CD4-positive, CD25-positive, alpha-beta regulatory T cell (primary cell): ENCODE measurements at regions not wholly inside any gene's neighbourhood (a gene's known extent, or its start where the extent isn't known, plus 50 kb on each side); places are given as distances from the start of the nearest gene placed in this dataset.

Source experiments
- ATAC-seq, 2 donors: fragments of 150-1000 bp; cut with Tn5 transposase; one replicate each; pipeline ENCODE4 v1.10.0; 2021; ENCODE audit warnings: low read depth in 2 of 2, moderate number of reproducible peaks in 2 of 2, moderate library complexity in 1 of 2
- DNase-seq, 3 donors: peaks; one replicate each; pipeline versions ENCODE4 v3.0.0 to v3.0.0-alpha.2; 2012 to 2022; ENCODE audit warnings: mixed read lengths in 1 of 3
- H3K27ac ChIP-seq: one replicate; pipeline ENCODE4 v1.7.0; 2013; ENCODE audit warnings: mild to moderate bottlenecking, low read length; ENCODE audit not compliant: insufficient read depth, poor library complexity, severe bottlenecking
- H3K27me3 ChIP-seq: one replicate; pipeline ENCODE4 v1.7.0; 2013; ENCODE audit warnings: low read length; ENCODE audit not compliant: control insufficient read depth, insufficient read depth
- H3K36me3 ChIP-seq: one replicate; pipeline ENCODE4 v1.7.0; 2013; ENCODE audit warnings: mild to moderate bottlenecking, low read length, moderate library complexity; ENCODE audit not compliant: control insufficient read depth, insufficient read depth
- H3K4me1 ChIP-seq: 2 replicates; pipeline ENCODE4 v1.7.0; 2013; ENCODE audit warnings: mild to moderate bottlenecking, low read length; ENCODE audit not compliant: insufficient read depth, control insufficient read depth, poor library complexity, severe bottlenecking
- H3K4me3 ChIP-seq: one replicate; pipeline ENCODE4 v1.7.0; 2013; ENCODE audit warnings: low read depth, mild to moderate bottlenecking, low read length, moderate library complexity
- H3K9me3 ChIP-seq, 2 experiments: 1 replicate in 1 of 2; 2 replicates in 1 of 2; pipeline ENCODE4 v1.7.0; 2013; ENCODE audit warnings: low read length in 2 of 2, mild to moderate bottlenecking in 1 of 2, moderate library complexity in 1 of 2; ENCODE audit not compliant: control insufficient read depth in 2 of 2
- H3K27ac Mint-ChIP-seq, 3 donors: one replicate each; pipeline ENCODE4 v1.8.0; 2020 to 2022; ENCODE audit warnings: mild to moderate bottlenecking in 3 of 3, mixed read lengths in 3 of 3, moderate library complexity in 2 of 3
- H3K27me3 Mint-ChIP-seq: one replicate; pipeline ENCODE4 v1.8.0; 2022; ENCODE audit warnings: mild to moderate bottlenecking, mixed read lengths
- H3K36me3 Mint-ChIP-seq: one replicate; pipeline ENCODE4 v1.8.0; 2020; ENCODE audit warnings: mixed read lengths
- H3K4me1 Mint-ChIP-seq, 4 donors: one replicate each; pipeline ENCODE4 v1.8.0; 2020 to 2022; ENCODE audit warnings: mixed read lengths in 4 of 4, mild to moderate bottlenecking in 1 of 4
- H3K4me3 Mint-ChIP-seq, 4 donors: one replicate each; pipeline ENCODE4 v1.8.0; 2020 to 2022; ENCODE audit warnings: mild to moderate bottlenecking in 4 of 4, mixed read lengths in 4 of 4, moderate library complexity in 3 of 4
- H3K9me3 Mint-ChIP-seq, 7 donors: one replicate each; pipeline ENCODE4 v1.8.0; 2020 to 2022; ENCODE audit warnings: mixed read lengths in 7 of 7, mild to moderate bottlenecking in 3 of 7, moderate library complexity in 2 of 7

DNA sequence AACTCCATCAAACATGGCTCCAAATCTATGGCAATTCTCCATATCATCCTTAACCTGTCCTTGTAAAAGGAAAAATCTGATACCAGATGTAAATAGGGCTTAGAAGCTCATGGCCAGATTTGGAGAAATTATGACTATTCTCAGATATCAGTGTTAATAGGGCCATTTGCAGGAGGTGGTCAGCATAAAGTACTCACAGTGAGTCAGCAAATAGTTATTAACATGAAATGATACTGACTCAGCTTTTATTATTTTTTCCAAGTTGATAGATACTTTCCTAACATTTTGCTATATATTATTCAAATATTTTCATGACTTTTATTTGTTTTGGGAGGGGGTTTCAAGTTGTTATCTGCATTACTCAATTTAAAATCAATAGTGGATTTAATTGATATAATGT is 255.8 kb downstream of the MFSD1 start:
- no peaks in the 10 kb centered on the region for H3K9me3 ChIP-seq
- Mint-ChIP-seq H3K27me3 (no peaks in the 10 kb centered on the region), H3K4me1 (no peaks in the 10 kb centered on the region), H3K36me3 (no peaks in the 10 kb centered on the region), H3K4me3 (no peak overlapping the region), H3K9me3 (peaks cover 0 to 7% (median 4%) of the 10 kb centered on the region in 7 donors), H3K27ac (no peak overlapping the region)
- H3K27ac ChIP-seq: no peak overlapping the region
- no peaks in the 10 kb centered on the region for H3K36me3 ChIP-seq
- ATAC-seq: no peak
- no peaks in the 10 kb centered on the region for H3K27me3 ChIP-seq
- no peak for DNase-seq
- H3K4me3 ChIP-seq: no peak overlapping the region
- no peaks in the 10 kb centered on the region for H3K4me1 ChIP-seq

DNA sequence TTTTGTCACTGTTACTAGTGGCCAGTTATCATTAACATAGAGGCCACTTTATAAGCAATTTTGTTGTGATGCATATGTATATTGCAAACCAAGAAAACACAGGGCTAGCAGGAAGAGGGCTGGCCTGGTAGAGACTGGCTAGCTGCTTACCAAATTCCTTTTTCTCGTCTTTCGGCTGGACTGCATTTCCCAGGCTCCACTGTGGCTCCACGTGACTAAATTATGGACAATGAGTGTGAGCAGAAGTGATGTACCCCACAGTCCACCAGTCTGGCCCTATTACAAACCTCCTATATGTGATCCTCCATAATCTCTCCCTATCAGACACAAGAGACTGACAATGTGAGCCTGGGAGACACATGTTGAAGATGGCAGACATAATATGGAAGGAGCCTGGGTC is 257.0 kb downstream of the MFSD1 start:
- Mint-ChIP-seq H3K4me3 (no peak overlapping the region), H3K9me3 (peaks cover 0 to 7% (median 4%) of the 10 kb centered on the region in 7 donors), H3K27me3 (no peaks in the 10 kb centered on the region), H3K36me3 (no peaks in the 10 kb centered on the region), H3K27ac (no peak overlapping the region), H3K4me1 (no peaks in the 10 kb centered on the region)
- H3K4me3 ChIP-seq: no peak overlapping the region
- H3K27ac ChIP-seq: no peak overlapping the region
- DNase-seq (no peak), ATAC-seq (no peak)
- no peaks in the 10 kb centered on the region for H3K4me1 ChIP-seq
- H3K9me3 ChIP-seq: no peaks in the 10 kb centered on the region
- H3K27me3 ChIP-seq: no peaks in the 10 kb centered on the region
- no peaks in the 10 kb centered on the region for H3K36me3 ChIP-seq

DNA sequence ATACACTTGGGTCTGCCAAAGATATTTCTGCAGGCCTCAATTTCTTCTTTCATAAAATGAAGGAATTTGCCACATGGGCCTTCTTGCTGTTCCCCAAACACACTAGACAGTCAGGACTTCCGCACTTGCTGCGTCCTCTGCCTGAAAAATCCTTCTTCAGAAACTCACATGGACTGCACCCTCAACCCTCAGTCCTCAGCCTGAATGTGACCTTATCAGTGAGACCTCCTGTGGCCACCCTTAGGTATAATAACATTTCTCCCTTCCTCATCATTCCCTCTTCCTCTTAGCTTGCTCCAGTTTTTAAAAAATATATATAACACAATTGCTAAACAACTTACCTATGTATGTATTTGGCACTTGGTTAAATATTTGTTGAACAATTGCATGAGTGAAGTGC is 257.5 kb downstream of the MFSD1 start:
- Histone ChIP-seq H3K27ac (no peak overlapping the region), H3K27me3 (no peaks in the 10 kb centered on the region), H3K4me3 (no peak overlapping the region), H3K9me3 (no peaks in the 10 kb centered on the region), H3K4me1 (no peaks in the 10 kb centered on the region), H3K36me3 (no peaks in the 10 kb centered on the region)
- Mint-ChIP-seq H3K27ac (no peak overlapping the region), H3K9me3 (peaks cover 0 to 5% (median 4%) of the 10 kb centered on the region in 7 donors), H3K4me1 (no peaks in the 10 kb centered on the region), H3K36me3 (no peaks in the 10 kb centered on the region), H3K27me3 (no peaks in the 10 kb centered on the region), H3K4me3 (no peak overlapping the region)
- DNase-seq: no peak
- ATAC-seq: no peak

DNA sequence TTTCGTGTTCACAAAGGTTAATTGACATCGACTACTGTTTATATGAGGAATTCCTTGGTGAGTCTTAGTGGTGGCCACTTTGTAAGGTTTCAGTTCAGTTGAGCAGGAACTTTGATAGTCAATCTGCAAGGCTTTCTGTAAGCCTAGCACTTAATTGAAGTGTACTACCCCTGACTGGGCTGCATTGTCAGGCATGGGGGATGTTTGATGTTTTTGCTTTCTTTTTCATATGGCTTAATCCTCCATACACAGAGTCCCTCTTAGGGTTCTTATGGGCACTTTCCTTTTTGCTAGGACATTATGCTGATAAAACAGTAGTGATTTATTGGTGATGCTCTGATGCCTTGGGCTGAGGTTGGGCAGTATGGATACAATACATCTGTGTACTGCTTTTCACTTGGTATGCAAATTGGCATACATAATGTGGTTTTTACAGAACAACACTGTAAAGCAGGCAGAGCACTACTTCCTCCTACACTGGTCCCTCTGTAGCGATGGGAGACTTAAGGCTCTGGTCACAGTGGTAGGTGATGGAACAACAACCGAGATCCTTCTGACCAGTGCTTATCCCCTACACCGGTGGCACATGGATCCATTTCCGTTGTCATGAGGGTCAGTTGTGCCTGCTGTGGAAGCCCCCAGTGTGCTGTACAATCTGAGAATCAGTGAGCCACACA is 261.0 kb downstream of the MFSD1 start:
- Mint-ChIP-seq H3K27ac (no peak overlapping the region), H3K4me3 (no peak overlapping the region), H3K4me1 (no peaks in the 10 kb centered on the region), H3K36me3 (no peaks in the 10 kb centered on the region), H3K9me3 (peaks cover 0 to 4% (median 2%) of the 10 kb centered on the region in 7 donors), H3K27me3 (no peaks in the 10 kb centered on the region)
- no peaks in the 10 kb centered on the region for H3K9me3 ChIP-seq
- DNase-seq: no peak
- no peaks in the 10 kb centered on the region for H3K4me1 ChIP-seq
- no peaks in the 10 kb centered on the region for H3K27me3 ChIP-seq
- H3K4me3 ChIP-seq: no peak overlapping the region
- H3K27ac ChIP-seq: no peak overlapping the region
- H3K36me3 ChIP-seq: no peaks in the 10 kb centered on the region
- ATAC-seq: no peak

DNA sequence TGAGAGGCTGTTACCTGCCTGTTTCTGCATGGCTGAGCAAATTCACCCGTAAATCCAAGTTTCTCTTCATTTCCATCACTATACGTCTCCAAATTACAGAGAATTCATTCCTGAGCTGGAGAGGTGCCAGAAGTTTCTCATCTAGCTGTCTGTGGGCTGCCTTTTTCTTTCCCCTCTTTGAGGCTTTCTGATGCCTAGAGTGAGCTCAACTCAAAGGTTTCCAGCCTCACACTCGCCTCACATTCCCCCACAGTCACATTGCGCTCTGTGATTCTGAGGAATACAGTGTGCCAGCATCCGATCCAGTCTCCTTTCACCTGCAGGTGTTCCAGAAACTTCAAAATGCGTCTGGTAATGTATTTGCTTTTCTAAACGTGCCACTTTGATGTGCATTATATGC is 267.2 kb downstream of the MFSD1 start, which contains the start of gene IQCJ:
IQCJ (plus strand) TSS at position 229 of the 400 bp plus-strand sequence.
- Histone ChIP-seq H3K27ac (no peak within 1 kb of the TSS), H3K9me3 (no peaks in the 10 kb centered on the region), H3K27me3 (no peaks in the 10 kb centered on the region), H3K4me1 (no peaks in the 10 kb centered on the region), H3K36me3 (no peaks in the 10 kb centered on the region), H3K4me3 (no peak within 1 kb of the TSS)
- Mint-ChIP-seq H3K9me3 (peaks cover 0 to 4% (median 0%) of the 10 kb centered on the region in 7 donors), H3K4me3 (no peak within 1 kb of the TSS), H3K4me1 (peaks cover 0 to 3% (median 0%) of the 10 kb centered on the region in 4 donors), H3K27ac (no peak within 1 kb of the TSS), H3K27me3 (no peaks in the 10 kb centered on the region), H3K36me3 (no peaks in the 10 kb centered on the region)
- DNase-seq: no peak
- ATAC-seq: no peak

DNA sequence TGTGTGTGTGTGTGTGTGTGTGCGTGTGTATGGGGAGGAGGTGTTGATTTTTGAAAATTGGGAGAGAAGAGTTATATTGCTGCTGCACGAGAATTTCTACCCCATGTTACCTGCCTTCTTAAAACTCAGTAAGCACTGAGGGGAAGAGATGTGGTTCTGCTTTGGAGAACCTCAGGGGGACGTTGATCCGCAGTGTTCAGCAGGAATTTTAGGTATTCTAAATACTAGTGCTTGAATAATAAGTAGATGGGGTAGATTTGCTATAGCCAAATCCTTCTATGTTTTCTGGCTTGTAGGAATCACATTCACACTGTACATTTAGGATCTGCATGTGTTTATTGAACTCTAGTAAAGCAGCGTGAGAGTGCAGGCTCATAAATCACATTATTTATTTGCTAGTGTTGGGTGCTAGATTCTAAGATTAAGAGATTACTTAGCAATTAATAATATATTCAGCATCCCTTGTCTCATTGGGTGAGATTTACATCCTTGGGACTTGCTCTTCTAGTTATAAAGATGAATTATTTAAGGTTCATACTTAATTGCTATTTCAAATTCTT is 268.1 kb downstream of the MFSD1 start:
- no peaks in the 10 kb centered on the region for H3K36me3 Mint-ChIP-seq
- H3K9me3 Mint-ChIP-seq: peaks cover 0 to 4% (median 0%) of the 10 kb centered on the region in 7 donors
- peaks cover 0 to 3% (median 0%) of the 10 kb centered on the region in 4 donors for H3K4me1 Mint-ChIP-seq
- Histone ChIP-seq H3K4me3 (no peak overlapping the region), H3K36me3 (no peaks in the 10 kb centered on the region), H3K4me1 (no peaks in the 10 kb centered on the region), H3K27me3 (no peaks in the 10 kb centered on the region), H3K27ac (no peak overlapping the region), H3K9me3 (no peaks in the 10 kb centered on the region)
- no peak overlapping the region for H3K4me3 Mint-ChIP-seq
- ATAC-seq: no peak
- no peak for DNase-seq
- H3K27me3 Mint-ChIP-seq: no peaks in the 10 kb centered on the region
- H3K27ac Mint-ChIP-seq: no peak overlapping the region

DNA sequence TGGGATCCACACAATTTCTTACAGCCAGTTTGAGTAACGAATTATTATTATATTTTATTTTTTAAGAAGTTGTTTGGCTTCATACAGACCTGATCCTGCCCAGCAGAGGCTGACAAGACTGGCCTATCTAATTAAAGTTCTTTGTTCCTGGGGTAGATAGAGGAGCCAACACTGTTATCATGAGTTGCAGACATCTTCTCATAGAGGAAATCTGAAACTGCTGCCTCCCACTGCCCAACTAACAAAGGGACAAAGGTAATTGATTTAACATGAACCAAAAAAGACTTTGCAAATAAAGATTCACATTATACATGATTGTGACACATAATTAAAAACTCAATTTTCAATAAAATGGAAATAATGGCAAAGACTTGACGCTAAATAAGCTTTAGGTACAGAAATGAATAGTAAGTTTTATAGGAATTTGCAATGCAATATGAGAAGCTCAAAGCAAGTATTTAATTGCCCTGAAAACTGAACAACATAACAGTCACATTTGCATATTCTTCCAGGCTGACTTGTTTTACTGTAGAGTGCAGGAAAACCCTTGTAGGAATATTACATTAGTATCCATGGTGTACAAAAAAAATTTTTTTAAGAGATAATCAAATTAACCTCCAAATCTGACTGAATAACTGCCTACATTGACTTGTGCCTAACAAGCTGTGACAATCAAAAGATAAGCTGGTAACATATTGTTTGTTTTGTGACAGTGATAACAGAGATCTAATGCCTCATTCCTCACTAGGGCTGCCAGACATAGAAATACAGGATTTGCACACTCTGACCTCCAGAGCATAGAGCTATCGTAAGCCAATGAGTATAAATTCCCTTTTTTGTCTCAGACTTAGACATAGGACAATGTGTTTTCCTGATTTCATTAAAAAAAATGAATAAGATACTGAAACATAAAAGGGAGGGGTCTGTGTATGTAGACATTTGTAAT is 273.2 kb downstream of the MFSD1 start:
- no peak for ATAC-seq
- DNase-seq: no peak
- H3K27me3 ChIP-seq: no peaks in the 10 kb centered on the region
- Mint-ChIP-seq H3K9me3 (peaks cover 0 to 3% (median 0%) of the 10 kb centered on the region in 7 donors), H3K4me1 (peaks cover 0 to 3% (median 0%) of the 10 kb centered on the region in 4 donors), H3K36me3 (no peaks in the 10 kb centered on the region), H3K27me3 (no peaks in the 10 kb centered on the region), H3K27ac (no peak overlapping the region), H3K4me3 (no peak overlapping the region)
- no peaks in the 10 kb centered on the region for H3K36me3 ChIP-seq
- H3K9me3 ChIP-seq: no peaks in the 10 kb centered on the region
- no peaks in the 10 kb centered on the region for H3K4me1 ChIP-seq
- no peak overlapping the region for H3K27ac ChIP-seq
- no peak overlapping the region for H3K4me3 ChIP-seq
